ENCODE measurements at regions not wholly inside any gene's neighbourhood (a gene's known extent, or its start where the extent isn't known, plus 50 kb on each side); places are given as distances from the start of the nearest gene placed in this dataset.

DNA sequence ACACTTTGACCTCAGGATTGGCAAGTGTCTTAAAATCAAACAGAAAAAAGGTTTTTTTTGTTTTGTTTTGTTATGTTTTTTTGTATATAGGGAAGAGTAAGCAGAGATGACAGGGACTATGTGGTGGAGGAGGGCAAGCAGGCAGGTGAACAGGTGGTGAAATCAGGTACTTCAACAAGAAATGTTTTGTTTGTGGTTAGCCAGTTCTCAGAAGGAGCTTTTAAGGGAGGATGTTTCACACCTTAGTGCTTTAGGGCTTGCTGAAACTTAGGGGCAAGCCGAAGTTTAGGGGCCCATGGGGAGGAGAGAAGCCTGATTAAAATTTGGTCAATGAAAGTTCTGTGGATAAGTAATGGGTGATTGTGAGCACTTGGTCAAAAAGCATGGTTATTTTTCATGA lies 370.7 kb upstream of the SLCO3A1 start:
- TF ChIP-seq POLR2AphosphoS5 (IDR thresholded peaks at IDR 0.05; ENCODE audit: low read depth, low read length) (no peak), PAX5 (IDR thresholded peaks at IDR 0.05; ENCODE audit: insufficient read depth, low read length, severe bottlenecking) (no peak)

All from GM12891 (cell line).